GM18507 (cell line): ENCODE measurements at regions not wholly inside any gene's neighbourhood (a gene's known extent, or its start where the extent isn't known, plus 50 kb on each side); places are given as distances from the start of the nearest gene placed in this dataset.
A peak's percentile ranks its signal among the peaks of the same experiment; 100 is the strongest.
"Not testable (repeated sequence)": the region's sequence is repeated elsewhere in the genome, so short reads cannot be mapped to it uniquely, and the experiment has no call there.

Experiments
- DNase-seq: peaks from one replicate; pipeline ENCODE4 v3.0.0; 2011; ENCODE audit warnings: low read depth; ENCODE audit not compliant: insufficient read length; ENCODE audit errors: extremely low spot score
- FAIRE-seq: peaks from 2 replicates; lab custom pipeline; 2011; peaks lifted over from hg19 to GRCh38; lab: Jason Lieb, UNC

DNA sequence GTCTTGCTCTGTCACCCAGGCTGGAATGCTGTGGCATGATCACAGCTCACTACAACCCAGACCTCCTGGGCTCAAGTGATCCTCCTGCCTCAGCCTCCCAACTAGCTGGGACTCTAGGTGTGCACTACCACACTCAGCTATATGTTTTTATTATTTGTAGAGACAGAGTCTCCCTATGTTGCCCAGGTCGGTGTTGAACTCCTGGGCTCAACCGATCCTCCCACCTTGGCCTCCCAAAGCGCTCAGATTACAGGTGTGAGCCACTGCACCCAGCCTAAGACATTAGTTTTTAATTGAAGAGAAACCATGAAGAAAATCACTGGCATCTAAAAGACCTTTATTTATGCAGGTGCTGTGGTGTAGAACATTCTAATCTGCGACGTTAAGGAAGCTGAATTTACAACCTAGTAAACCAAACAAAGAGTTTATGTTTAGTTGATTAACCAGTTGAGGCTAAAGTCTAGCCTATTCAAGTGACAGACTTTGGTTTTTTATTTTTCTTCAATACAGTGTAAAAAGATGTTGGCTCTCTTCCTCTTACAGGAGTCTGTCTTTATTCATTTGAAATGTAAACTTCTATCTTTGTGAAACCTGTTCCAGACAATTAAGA is 52.5 kb upstream of the NBL1 start:
- FAIRE-seq (no peak), DNase-seq (no peak)

DNA sequence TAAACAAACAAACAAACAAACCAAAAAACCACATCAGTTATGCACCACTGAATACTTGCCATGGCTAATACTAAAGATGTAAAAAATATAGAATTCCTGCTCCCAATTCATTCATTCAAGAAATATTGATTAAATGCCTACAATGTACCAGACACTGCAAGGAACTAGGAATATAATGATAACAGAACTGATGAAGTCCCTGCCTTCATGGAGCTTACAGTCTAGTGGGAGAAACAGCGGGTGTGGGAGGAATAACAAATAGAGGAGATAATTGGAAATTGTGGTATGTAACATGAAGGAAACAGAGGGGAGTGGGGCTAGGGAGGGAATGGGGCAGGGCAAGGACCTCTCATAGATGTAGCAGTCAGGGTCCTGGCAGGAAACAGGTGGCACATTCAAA is 58.6 kb upstream of the NBL1 start:
- no peak for FAIRE-seq
- DNase-seq = no peak

DNA sequence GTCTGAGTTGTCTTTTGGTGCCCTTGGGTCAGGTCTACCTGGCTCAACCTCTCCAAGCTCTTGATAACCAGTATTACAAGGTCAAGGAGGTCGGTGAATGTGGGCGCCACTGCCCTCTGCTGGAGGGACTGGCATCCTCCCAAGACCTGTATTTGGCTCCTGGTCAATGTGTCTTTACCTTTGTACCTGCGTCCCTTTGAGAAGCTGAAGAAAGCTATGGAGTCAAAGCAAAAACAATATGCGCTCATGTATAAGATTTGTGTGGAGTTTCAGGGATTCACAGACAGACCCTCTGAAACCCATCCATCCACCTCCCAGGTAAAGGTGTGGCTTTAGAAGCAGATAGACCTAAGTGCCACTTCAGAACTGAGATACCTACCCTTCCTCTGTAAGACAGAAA is 61.8 kb upstream of the NBL1 start:
- FAIRE-seq (peak; percentile 84), DNase-seq (peak; percentile 57)

DNA sequence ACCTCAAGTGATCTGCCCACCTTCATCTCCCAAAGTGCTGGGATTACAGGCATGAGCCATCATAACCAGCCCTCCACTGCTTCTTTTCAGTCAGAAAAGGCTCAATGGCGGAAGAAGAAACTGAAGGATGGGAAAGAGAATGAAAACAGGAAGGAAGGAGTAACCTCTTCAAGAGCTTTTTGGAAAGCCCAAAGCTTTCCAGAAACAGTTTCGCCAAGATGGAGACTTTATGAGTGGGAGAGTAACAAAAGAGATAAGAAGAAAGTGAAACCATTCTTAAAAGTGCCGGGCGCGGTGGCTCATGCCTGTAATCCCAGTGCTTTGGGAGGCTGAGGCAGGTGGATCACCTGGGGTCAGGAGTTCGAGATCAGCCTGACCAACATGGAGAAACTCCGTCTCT is 62.7 kb upstream of the NBL1 start:
- no peak for FAIRE-seq
- DNase-seq = no peak

DNA sequence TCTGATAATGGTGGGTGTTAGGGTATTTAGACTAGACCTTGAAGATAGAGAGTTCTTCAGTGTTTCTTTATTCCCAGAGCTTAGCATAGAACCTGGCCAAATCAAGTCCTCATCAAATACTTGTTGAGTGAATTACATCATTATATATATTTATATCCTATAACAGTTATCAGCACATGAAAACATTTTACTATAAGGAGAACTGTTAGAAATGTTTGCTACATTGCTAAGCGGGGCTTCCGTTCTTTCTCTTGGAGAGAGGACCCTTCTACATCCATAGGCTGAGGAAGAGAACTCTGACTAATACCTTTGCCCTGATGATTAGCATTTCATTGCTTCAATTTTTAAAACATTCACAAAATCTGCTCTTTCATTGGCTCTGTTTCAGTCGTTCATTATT is 66.5 kb upstream of the NBL1 start:
- FAIRE-seq (no peak), DNase-seq (no peak)

DNA sequence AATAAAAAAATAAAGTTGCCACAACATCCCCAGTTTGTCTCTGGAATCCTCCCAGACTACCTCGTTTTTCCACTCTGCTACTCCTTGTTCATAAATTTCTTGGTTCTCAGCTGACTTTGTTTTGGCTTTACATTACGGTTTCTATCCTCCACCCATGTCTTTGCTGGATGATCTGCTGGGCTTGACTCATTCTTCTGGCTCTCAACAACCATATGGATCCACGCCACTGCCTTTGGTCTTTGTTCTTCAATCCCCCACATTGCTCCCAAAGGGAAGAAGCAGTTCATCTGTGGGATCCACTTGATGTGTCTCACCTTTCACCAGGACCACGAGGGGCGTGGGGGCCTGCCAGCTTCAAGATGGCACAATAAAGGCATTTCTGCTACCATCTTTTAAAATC is 67.1 kb upstream of the NBL1 start:
- FAIRE-seq (no peak), DNase-seq (no peak)

DNA sequence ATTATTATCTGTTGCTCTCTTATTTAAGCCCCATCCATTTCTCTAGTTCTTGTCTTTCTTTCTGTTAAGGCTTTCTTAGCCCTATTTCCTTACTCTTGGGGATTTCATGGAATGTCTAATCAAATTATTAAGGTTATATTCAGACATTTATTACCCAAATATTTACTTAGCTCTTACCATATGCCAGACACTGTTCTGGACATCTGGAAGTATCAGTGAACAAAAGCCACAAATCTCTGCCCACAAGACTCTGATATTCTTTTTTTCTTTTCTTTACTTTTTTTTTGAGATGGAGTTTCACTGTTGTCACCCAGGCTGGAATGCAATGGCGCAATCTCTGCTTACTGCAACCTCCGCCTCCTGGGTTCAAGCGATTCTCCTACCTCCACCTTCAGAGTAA is 74.3 kb upstream of the NBL1 start:
- no peak for FAIRE-seq

DNA sequence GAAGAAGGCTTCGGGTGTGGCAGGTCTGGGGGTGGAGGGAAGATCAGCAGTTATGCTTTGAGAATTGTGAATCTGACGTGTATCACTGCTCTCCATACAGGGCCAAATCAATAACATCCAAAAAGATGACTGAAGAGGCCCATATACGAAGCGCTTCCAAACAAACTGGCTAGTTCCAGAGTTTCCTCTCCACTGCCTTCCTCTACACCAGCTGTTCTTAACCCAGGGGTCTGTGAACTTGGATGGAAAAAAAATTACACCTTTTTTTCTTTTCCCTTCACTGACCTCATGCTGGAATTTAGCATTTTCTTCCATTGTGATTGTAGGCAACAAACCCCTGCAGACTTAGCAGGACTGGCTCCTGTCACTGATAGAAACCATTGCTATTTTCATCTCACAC is 77.1 kb upstream of the NBL1 start:
- FAIRE-seq = no peak
- DNase-seq = no peak

More for the DNA sequence above, 74.3 kb upstream of the NBL1 start:
- DNase-seq = no peak

DNA sequence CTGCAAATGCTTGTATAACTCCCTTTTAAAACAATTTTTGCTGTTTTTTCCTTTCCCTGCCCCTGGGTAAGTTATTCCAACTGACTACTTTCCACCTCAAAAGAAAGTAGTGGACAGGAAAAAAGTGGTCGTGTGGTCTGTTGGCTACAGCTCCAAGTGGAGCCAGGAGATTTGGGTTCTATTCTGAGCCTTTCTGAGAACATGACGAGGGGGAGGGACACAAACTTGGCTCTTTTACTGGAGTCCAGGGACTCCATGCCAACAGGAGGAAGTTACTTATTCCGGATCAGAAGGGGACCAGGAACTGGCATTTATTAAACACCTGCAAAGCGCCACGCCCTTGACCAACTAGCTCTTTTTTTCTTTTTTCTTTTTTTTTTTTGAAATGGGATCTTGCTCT is 79.0 kb upstream of the CAPZB start:
- FAIRE-seq (no peak), DNase-seq (no peak)

DNA sequence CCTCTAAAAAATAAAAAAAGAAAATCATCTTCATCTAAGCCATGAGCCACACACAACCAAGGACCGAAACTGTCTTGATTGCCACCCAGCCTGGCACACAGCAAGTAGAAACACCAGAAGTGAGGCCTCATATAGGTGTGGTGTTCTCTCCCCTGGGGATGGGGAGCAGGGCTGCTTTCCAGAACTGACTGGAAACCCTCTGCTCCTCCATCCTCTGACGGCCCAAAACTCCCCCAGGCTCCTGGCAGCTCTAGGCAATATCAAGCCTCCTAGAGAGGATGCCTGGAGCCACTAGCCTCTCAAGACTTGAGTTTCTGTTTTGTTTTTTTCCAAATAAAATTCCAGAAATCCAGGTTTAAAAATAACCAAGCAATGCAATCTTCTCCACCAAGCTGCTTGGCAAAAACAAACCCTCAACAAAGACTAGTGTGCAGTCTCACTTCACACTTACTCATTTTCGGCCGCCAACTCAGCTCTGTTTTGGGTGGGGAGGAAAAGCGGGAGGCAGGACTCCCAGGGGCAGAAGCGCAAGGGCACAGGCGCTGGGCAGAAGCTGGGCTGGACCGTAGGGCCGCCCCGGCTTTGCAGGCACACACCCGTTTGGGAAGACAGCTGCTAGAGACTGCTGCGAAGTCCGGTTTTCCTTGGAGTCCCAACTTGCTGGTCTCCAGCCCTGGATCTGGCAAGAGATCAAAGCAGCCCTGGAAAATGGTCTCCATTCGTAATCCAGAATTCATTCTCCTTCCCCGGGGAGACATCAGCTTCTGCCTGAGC is 78.2 kb upstream of the CAPZB start:
- DNase-seq (no peak), FAIRE-seq (no peak)

DNA sequence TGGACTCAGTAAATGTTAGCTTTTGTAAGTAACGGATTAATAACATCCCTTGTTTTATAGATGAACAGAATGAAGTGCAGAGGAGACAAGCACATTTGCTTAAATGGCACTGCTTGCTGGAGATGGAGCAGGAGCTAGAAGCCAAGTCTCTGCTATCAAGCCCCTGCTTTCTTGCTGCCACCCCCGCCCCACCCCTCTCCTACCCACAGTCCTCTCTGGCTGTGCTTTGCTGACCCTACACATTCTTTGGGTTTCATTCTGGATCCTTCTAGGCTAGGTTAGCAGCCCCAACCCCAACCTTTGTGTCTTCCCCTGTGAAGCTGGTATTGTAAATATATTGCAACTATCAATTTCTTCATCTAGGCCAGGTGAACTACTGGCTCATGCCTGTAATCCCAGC is 77.5 kb upstream of the CAPZB start:
- FAIRE-seq (no peak), DNase-seq (no peak)

DNA sequence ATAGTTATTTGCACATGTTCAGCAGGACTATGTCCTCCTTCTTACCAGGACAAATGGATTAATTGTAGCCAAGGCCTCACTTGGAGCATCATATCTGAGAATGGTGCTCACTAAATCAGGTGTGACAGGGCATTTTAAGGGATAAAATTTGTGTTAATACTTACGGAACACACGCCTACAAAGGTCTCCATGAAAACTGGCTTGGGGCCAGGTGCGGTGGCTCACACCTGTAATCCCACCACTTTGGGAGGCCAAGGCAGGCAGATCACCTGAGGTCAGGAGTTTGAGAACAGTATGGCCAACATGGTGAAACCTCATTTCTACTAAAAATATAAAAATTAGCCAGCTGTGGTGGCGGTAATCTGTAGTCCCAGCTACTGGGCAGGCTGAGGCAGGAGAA is 75.1 kb upstream of the CAPZB start:
- DNase-seq (no peak), FAIRE-seq (no peak)

DNA sequence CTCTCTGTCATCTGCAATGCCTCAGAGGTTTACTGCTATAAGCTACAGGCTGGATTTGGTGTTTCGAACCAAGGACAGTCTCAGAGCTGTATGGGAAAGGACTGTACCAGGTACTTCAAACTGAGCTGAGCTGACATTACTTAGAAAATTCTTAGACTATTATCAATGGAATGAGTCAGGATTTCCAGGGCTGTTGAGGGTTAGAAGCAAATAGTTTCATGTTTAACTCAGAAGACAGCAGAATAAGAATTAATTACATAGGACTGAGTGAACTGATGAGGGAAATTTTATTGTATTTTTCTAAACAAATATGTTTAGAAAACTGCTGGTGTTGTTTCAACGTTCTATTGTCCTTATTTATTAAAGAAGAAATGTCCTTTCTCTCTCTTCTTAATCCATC is 74.3 kb upstream of the CAPZB start:
- DNase-seq (no peak), FAIRE-seq (no peak)

DNA sequence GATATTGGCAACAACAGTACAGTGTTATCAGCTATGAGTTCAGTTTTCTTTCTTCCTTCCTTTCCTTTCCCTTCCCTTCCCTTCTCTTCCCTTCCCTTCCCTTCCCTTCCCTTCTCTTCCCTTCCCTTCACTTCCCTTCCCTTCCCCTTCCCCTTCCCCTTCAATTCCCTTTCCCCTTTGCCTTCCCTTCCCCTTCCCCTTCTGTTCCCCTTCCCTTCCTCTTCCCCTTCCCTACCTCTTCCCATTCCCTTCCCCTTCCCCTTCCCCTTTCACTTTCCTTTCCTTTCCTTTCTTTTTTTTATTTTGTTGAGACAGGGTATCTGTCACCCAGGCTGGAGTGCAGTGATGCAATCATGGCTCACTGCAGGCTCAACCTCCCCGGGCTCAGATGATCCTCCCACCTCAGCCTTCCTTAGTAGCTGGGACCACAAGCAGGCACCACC is 72.3 kb upstream of the CAPZB start:
- DNase-seq (no peak), FAIRE-seq (no peak)

DNA sequence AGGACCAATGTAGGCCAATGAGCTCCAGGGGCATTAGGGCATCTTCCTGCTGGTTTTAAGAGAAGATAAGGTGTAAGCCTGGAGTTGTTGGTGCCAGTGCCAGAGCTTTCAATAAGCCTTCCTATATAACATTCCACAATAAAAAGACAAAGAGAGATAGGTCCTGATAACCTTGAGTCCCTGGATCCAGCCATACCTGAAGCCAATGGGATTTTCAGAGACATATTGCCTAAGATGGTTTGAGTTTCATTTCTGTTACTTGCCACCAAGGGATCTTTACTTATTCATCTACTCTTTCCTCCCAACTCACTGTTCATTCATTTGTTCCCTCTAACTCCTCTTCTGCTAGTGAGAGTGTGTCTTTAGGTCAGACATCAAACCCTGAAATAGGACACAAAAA is 68.8 kb upstream of the CAPZB start:
- DNase-seq (no peak), FAIRE-seq (no peak)

DNA sequence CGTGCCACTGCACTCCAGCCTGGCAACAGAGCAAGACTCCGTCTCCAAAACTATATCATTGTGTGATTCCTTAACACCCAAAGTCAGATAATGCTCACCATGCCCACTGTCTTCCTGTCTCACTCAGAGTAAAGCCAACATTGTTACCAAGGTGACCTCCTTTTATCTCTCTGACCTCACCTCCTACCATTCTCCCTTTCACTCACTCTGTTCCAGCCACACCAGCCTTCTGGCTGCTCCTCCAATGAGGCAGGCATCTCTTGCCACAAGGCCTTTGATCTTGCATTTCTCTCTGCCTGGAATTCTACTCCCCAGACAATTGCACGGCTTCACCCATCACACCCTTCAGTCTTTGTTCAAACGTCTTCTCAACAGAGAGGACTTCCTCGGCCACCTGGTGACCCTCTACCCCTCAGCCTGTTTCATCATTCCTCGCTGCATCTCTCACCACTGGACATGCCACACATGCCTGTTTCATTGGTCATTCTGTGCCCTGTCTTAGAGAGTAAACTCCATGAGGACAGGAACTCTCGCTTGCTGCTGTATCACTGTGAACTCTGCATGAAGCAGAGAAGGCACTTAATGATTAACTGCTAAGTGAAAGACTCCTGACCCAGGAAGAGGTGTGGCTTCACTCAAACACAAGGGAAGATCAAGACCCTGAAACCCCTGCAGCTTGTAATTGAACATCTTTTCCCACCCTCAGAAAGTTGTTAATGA is 67.1 kb upstream of the CAPZB start:
- FAIRE-seq = no peak

DNA sequence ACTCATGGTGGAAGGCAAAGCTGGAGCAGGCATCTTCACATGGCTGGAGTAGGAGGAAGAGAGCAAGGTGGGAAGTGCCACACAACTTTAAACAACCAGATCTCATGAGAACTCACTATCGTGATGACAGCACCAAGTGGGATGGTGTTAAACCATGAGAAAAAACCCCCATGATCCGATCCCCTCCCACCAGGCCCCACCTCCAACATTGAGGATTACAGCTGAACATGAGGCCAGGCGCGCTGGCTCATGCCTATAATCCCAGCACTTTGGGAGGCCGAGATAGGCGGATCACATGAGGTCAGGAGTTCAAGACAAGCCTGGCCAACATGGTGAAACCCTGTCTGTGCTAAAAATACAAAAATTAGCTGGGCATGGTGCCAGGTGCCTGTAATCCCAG is 66.5 kb upstream of the CAPZB start:
- FAIRE-seq, DNase-seq: not testable (repeated sequence)

More for the DNA sequence above, 67.1 kb upstream of the CAPZB start:
- DNase-seq = no peak

DNA sequence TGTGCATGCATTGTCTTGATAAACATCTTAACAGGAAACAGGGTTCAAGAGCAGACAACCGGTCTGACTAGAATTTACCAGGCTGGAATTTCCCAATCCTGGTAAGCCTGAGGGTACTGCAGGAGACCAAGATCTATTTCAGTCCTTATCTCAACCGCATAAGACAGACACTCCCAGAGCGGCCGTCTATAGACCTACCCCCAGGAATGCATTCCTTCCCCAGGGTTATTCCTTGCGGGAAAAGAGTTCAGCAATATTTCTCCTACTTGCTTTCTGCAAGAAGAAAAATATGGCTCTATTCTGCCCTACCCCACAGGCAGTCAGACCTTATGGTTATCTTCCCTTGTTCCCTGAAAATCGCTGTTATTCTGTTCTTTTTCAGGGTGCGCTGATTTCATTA is 65.1 kb upstream of the CAPZB start:
- FAIRE-seq, DNase-seq: not testable (repeated sequence)

DNA sequence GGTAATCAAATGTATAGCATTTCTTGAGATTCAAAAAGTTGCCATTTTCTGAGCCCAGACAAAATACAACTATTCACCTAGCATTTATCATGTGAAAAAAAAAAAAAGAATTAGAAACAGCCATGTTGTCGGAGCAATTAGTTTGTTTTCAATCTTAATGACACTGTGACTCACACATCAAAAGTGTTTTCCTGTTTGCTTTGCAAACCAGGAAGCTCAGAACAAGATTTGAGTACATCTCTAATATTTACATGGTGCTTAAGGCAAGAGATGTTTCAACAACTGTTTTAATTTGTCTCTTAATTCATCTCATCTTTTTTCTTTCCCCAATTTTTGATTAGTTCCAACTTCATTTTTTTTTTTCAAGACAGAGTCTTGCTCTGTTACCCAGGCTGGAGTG is 62.5 kb upstream of the CAPZB start:
- DNase-seq (no peak), FAIRE-seq (no peak)

DNA sequence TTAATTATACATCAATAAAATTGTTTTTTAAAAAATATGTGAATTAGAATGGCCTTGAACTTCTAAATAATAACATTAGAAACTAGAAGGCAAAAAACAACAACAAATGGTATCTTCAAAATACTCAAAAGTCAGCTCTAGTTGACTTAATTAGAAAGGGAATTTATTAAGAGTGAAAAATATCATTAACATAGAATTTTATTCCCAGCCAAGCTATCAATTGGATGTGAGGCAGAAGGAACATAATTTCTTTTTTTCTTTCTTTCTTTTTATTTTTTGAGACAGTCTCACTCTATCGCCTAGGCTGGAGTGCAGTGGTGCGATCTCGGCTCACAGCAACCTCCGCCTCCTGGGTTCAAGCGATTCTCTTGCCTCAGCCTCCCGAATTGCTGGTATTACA is 51.2 kb upstream of the CAPZB start:
- DNase-seq (no peak), FAIRE-seq (no peak)

DNA sequence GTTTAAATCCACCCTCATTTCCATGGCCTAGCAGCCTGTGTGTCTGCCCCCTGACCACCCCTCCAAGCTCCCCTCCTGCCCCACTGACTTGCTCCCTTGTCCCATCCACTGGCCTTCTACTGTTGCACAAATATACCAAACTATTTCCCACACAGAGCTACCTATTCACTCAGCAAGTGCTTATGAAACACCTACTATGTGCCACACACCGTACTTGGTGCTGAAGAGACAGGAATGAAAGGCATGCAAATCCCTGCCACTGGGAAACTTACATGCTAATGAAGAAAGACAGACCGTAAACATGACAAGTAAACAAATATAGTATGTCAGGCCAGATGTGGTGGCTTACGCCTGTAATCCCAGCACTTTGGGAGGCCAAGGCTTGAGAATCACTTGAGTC is 49.9 kb upstream of the CAPZB start:
- DNase-seq (no peak), FAIRE-seq (no peak)
